GM12874 (cell line): ENCODE measurements at regions not wholly inside any gene's neighbourhood (a gene's known extent, or its start where the extent isn't known, plus 50 kb on each side); places are given as distances from the start of the nearest gene placed in this dataset.

Experiments
- TF ChIP-seq, protein P1 (sequence below): IDR thresholded peaks from 2 replicates; pipeline ENCODE4 v1.5.1; 2011; ENCODE audit warnings: low read depth, mild to moderate bottlenecking, control low read depth, low read length, moderate library complexity; ENCODE audit not compliant: insufficient read depth

DNA sequence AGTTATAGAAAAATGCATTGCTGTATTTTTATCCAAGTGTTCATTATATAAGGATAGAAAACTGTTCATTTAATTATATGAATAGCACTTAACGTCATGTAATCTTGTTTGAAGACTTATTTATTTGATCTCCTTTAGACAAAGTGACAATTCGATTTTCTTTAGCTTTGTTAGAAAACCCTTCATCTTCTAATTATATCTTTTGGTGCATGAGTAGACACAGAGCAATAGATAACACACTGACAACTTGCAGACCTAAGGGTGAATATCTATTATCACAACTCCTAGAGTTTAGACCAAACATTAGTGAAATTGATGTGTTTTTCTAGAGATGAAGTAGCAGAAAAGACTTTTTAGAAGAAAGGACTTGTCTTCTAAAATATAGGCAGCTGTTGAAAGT is 446.4 kb upstream of the SEMA6A start:
- TF ChIP-seq, protein P1, sequence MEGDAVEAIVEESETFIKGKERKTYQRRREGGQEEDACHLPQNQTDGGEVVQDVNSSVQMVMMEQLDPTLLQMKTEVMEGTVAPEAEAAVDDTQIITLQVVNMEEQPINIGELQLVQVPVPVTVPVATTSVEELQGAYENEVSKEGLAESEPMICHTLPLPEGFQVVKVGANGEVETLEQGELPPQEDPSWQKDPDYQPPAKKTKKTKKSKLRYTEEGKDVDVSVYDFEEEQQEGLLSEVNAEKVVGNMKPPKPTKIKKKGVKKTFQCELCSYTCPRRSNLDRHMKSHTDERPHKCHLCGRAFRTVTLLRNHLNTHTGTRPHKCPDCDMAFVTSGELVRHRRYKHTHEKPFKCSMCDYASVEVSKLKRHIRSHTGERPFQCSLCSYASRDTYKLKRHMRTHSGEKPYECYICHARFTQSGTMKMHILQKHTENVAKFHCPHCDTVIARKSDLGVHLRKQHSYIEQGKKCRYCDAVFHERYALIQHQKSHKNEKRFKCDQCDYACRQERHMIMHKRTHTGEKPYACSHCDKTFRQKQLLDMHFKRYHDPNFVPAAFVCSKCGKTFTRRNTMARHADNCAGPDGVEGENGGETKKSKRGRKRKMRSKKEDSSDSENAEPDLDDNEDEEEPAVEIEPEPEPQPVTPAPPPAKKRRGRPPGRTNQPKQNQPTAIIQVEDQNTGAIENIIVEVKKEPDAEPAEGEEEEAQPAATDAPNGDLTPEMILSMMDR, result no peak

- TF ChIP-seq, protein P1, result no peak
These were observed 438.8 kb upstream of the SEMA6A start for GRCh38 chr5:117013280-117013877.

- TF ChIP-seq, protein P1, result no peak
These were observed 436.0 kb upstream of the SEMA6A start for GRCh38 chr5:117010574-117010973.

DNA sequence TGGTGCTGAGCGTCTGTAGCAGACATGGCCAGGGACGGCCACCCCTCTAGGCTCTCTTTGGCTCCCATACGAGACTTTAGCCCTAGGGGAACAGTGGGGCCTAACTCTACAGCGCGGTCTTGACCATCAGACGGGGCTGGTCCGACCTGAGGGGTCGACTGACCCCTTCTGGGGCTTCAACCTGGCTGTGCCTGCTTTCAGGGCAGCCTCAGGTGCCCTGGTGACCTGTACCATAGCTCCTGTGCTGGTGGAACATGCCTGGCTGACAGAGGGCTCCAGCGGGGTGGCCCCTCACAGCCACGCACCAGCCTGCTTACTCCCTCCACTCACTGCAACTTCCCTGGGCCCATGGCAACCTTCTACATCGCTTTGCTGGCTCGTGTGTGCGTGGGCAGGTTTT is 423.4 kb upstream of the SEMA6A start:
- TF ChIP-seq, protein P1, result no peak

- TF ChIP-seq, protein P1, result no peak
These were observed 418.1 kb upstream of the SEMA6A start for GRCh38 chr5:116992681-116993080.

DNA sequence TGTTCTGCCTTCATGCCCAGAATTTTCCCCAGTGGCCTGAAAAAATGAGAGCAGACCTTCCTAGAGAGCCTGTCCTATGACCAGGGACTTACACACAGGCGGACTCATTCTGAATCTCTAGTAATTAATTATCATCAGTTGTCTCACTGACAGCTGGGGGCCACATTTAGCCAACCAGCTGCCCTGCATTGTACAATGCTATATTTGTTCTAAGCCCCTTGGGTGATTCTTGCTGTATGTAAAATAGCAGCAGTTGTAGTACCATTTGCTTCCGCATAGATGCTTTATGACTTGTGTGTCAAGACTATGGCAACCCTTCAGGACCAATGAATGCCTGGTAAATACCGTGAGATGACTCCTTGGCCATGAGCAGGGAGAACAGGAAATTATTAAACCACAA is 415.4 kb upstream of the SEMA6A start:
- TF ChIP-seq, protein P1, result no peak

DNA sequence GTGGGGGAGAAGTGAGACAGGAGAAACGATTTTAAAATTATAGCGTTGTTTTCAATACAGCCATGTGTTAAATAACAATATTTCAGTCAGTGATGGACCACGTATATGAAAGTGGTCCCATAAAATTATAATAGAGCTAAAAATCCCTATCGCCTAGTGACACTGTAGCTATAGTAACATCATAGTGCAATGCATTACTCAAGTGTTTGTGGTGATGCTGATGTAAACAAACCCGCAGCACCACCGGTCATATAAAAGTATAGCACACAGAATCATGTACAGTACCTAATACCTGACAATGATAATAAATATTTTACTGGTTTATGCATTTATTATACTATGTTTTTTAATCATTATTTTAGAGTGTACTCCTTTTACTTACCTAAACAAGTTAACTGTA is 407.4 kb upstream of the SEMA6A start:
- TF ChIP-seq, protein P1, result no peak
